SKM-1 (cell line): ENCODE measurements at regions not wholly inside any gene's neighbourhood (a gene's known extent, or its start where the extent isn't known, plus 50 kb on each side); places are given as distances from the start of the nearest gene placed in this dataset.

Experiments used
- DNase-seq: peaks from one replicate; lab custom pipeline; 2025; ENCODE audit not compliant: unreplicated experiment; lab: John Stamatoyannopoulos, UW

DNA sequence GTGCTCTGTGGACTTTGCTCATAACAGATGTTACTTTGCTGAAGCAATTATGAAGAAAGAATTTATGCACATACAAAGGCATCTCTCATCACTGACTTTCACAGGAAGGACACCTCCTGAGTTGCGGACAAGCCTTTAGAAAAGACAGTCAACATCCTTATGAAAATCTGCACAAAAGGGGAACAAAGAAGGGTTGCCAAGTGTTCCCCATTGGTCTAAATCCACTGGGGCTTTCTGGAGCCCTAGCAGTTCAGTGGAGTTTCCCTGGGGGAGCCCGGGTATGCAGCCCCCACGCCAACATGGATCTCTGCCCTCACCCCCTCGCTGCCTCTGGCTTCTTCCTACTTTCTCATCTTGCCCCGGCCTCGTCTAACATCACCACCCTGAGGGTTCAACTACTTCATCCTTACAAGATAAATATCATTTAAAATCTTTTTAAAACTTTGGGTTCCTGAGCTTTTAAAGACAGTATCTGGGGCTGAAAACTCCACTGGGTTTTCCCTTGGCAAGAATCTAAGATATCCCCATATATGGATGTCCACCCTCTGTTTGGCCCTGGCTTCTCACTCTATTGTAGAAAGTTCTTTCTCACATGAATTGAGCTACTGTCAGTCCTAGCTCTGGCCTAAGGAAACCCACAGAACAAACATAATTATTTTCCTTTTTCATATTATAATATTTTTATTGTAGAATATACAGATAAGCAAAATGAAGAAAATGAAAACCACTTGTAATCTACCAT lies 207.9 kb upstream of the RGMA start:
- no peak for DNase-seq

DNA sequence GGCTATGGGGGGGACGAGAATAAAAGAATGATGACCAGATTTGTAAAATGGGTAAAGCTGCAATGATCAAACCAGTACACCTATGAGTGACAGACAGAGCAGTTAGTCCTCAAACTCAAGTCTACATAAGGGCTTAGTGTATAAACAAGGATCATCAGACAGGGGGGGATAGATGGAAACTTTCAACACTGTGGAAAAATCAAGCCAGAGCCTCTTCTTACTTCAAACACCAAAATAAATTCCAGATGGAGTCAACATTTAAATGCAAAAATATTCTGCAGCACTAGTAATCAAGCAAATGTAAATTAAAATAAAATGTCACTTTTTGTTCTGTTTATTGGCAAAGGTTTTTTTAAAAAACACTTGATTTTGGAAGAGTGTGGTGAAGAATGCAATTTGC lies 205.9 kb upstream of the RGMA start:
- no peak for DNase-seq

DNA sequence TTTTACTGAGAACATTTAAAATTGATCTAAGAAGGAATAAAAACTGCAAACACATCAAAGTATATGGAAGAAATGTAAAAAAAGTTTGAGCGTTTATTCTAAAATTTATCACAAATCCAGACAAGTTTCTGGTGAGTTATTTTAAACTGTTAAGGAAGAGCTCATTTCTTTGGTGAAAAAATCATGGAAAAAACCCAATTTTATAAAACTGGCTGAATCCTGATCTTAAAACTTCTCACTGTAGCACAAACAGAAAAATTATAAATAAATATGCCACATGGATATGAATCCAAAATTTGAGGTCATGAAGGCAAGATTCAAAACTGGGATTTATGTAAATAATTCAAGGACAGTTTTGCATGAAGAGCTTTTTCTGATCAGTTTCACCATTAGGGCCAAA lies 205.1 kb upstream of the RGMA start:
- no peak for DNase-seq

DNA sequence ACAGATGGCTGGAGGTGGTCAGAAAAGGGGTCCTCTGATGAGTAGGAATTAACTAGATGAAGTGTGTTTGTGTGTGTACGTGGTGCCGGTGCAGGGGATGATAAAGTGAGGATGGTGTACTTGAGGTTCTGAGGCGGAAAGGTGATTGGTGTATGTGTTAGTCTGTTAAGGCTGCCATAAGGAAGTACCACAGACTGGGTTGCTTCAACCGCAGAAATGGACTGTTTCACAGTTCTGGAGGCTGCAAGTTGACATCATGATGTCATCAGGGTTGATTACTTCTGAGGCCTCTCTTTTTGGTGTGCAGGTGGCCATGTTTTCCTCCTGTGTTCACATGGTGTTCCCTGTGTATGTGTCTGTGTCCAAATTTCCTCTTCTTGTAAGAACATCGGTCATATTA lies 202.4 kb upstream of the RGMA start:
- DNase-seq: no peak

DNA sequence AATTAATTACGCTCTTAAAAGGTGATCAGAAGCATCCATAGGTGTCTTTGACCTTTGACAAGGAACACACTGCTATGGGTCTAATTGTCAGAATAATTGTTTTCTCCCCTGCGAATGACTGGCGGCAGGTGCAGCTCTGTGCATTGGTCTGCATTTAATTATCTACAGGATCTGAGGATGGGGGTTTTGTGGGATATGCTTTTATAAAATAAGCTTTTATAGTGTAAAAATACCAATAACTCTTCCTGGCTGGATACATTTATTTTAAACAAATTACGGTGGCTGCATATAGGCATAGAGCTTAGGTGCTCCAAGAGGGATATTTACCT lies 201.6 kb upstream of the RGMA start:
- DNase-seq: no peak

DNA sequence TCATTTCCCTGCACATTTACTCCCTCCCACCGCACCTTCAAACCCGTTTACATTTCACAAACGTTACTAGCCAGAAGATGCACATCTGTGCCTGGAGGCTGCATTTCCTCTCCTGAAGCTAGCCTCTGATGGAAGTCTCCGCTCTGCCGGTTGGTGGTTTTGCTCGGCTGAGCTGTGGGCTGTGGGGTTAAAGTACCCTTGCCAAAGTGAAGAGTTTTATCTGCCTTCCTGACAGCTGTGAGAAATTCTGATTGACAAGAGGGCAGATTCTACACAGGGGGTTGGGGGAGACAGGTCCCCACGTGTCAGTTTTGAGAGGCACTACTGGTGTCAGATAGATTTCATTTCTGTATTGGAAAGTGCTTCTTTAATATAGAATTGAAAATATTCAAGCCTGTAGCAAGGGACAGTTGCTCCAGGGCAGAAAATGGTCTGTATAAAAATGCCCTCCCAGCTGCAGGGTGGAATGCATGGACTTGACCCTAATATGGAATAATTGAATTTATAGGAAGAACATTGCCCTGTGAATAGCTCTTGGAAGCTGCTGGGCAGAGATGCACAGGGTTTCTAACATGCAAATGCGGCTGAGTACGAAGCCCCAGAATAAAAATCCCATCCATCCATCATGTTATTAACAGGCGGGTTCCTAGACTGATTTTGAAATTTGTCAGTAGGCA lies 201.1 kb upstream of the RGMA start:
- DNase-seq: no peak

DNA sequence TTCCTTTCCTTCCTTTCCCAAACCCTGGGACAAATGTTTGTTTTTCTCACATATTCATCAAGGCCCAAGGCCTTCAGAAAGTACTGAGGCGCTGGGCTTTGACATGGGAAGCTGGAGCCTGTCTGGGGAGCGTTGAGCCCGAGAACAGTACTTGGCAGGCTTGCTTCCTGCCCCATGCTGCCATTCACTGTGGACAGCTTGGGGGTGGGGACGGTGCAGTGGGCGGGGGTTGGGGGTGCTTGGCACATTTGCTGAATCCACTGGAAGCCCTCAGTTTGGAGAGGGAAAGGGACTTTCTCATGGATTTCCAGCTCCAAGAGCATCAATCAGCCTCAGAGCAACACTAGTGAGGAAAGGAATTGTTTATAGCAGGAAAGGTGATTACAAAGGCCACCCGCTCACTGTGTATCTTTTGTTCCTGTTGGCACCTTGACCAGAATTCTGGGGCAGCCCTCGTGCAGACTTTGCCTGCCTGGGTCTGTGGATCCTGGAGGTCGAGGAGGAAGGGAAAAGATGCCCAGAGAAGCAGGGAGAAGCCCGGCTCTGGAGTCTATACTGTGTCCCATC lies 199.8 kb upstream of the RGMA start:
- DNase-seq: no peak

DNA sequence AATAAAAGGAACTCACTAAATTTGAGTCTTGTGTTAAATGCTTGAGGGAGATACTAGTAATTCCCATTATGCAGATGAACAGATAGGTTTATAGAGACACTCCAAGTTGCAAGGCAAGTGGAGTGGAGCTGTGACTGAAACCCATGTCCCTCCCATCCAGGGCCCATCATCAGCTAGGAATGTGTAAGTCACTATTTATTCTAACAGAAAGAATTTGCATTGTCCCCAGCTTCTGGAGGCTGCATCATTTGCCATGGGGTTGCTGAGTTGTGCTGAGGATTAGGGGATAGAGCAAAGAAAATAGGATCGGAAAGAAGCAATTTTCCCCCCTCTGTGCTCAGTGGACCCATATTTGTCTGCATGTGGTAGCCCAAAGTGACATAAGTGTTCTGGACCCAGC lies 197.4 kb upstream of the RGMA start:
- no peak for DNase-seq

DNA sequence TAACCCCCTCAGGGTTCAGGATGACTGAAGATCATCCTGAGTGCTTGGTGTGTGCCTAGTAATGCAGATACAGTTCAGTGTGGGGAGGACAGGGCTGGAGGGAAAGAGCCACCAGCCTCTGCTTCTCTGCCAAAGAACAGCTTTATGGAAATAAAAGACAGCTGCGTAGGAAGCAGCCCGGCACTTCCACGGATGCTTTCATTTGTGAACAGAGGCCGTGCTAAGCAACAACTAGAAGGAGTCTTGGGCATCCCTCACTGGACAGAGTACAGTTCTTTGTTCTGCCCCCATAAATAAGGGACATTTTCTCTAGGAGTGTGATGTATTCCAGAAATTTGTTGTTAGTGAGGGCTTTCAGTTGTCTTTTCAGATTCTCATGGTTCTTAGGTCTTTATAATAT lies 194.8 kb upstream of the RGMA start:
- DNase-seq: no peak

DNA sequence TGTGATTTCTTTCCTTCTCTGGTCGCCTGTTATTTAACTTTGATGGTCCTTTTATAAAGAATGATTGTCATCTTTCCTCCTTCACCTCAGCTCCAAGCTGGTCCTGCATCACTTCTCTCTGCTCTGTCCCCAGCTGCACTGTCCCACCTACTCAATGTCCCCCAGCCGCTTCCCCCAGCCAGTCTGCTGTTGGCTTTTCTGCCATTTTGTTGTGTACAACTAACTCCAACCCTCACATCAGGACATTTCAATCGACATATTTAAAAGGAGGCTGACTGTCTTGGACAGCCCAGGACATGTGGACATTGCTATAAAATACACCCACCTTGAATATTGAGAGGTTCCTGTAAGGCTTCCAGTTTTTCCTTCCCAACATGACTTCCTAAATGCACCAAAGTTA lies 193.8 kb upstream of the RGMA start:
- DNase-seq: no peak

DNA sequence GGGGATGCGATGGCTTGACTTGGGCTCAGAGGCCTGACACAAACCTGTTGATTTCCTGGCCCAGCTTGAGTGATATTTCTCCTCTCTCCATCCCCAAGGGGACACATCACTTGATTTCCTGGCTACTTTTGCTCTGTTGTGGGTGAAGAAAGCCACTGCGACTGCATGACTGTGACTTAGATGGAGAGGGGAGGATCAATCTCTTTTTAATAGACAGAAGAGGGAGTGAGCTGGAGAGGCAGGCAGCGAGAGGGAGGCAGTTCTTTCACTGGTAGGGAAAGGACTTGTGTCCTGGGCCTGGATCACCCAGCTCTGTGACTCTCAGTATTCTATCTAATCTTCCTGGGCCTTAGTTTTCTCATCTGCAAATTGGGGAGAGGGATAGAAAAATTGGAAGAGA lies 189.8 kb upstream of the RGMA start:
- DNase-seq: no peak

DNA sequence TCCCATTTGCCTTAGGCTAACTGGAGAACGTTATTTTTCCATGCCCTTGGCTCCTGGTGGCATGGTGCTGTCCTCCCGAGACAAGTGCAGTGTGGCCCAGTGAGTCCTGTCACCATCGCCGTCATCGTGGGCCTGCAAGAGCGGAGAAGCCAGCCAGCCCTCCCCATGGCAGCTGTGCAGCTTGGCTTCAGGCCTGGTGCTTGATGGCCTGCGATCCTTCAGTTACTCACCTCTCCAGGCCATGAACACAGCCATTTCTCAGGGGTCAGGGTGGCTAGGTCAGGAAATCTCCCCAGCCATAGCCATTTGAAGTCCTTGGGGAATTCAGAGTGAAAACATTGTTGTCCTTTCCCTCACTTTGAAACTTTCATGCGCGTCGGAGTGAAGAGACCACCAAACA lies 189.0 kb upstream of the RGMA start:
- no peak for DNase-seq

DNA sequence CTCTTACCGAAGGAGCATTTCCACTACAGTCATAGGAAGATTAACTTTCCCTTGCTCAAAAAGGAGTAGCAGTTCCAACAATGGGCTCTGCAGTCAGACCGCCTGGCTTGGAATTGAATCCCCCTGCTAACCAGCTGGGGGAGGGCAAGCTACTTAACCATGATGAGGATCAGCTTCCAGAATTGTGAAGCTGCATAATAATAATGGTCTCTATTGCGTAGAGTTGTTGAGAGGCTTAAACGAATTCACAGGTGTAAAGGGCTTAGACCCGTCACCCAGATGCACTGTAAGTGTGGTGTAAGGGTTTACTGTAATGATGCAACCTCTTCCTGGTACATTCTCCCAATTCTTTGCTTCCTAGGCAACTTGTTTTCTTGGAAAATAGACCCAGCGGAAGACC lies 185.2 kb upstream of the RGMA start:
- DNase-seq: no peak

DNA sequence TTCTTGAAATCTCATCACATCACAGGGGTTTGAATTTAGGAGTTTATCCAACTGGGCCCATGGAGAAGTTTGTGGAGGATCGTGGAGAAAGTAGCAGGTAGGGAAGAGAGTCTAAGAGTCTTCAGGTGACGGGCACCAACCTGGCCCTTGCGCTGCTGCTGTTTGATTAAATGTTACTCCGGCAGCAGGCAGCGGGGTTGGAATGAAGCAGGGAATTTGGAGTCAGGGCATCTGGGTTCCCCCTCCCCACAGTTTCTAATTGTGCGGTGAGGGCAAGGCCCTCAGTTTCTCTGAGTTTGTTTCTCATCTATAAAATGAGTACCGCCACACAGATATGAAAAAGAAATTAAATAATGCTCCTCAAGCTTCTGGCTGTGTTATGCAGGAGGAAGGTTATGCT lies 182.9 kb upstream of the RGMA start:
- no peak for DNase-seq

DNA sequence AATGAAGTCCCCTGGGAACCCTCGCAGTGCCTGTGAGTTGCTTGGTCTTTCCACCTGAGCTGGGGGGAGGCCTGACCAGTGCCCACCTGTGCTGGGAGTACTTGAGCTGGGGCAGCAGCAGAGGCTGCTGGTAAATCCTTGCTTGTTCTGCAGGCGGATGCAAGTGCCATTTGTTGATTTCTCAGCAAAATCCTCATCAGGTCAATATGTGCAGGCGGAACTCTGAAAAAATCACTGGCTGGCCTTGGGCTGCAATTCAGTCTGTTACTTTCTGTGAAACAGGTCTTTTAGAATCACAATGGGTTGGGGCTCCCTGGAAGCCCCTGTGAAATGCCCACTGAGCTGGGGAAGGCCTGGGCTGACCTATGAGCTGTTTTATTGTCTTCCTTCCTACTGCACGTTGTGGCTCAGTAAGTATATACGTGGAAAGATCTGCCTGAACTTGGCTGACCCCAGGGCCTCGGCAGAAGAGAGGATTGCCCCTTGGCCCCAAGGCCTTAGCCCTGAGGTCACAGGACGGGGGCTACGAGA lies 182.0 kb upstream of the RGMA start:
- DNase-seq: no peak

DNA sequence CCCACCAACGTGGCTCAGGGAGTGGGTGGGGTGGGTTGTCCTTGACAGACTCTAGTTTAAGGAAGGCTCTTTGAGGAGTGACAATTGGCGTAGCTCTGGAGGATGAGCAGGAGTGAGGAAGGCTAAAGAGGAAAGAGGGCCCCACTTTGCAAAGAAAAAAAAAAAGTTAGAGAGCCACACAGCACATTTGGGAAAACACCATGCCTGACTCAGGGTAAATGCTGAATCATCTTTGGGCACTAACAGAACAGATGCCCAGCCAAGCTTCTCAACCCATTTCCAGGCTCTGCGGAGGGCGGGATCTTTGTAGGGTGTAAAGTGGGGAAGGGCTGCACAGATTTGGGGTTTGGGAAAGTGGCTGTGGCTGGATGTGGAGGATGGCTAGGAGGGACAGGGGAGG lies 179.1 kb upstream of the RGMA start:
- DNase-seq: no peak

DNA sequence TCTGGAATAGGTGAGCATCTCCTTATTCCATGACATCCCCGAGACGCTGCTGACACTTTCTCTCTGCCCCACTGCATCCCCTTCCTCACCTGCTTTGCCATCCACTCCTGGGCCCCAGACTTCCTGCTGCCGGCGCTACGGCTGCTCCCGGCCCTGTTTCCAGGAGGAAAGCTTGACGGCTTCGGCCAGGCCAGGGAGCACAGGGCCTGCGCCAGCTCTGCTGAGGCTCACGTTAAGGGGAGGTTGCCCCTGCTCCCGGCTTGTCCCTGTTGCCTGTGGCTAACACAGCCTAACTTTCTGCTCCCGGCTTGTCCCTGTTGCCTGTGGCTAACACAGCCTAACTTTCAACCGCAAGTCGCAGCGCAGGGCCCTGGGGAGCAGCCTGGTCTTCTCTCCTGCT lies 177.3 kb upstream of the RGMA start:
- DNase-seq: no peak

DNA sequence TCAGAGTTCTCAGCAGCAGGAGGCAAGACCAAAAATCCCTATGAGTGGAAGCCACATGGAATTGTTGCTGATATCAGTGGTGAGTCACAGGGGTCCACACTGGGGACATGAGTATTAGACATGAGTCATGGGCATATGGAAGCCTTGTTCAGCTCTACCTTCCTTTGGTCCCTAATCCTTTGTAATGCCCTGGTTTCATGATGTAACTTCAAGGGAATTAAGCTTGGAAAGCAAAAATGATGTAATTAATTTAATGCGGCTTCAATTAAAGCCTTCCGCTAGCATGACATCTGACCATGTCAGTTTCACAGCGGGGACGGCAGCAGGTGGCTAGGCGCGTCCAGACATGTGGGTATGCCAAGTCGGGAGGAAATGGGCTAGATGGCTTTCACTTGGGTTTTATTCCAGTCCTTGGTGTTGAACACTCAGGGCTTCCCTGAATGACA lies 176.1 kb upstream of the RGMA start:
- no peak for DNase-seq

DNA sequence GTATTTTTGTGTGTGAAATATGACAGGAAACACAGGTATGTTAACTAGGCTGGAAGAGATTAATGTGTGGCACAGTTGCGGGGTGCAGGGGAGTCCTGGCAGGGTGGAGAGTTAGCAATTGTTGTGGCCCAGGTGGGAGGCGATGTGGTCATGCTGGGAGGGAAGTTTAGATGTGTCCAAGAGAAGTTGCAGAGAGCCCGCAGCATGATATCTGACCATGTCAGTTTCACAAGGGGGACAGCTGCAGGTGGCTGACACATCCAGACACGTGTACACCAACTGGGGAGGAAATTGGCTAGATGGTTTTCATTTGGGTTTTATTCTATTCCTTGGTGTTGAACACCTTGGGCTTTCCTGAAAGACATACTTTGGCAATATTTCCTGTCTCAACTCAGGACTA lies 172.8 kb upstream of the RGMA start:
- DNase-seq: no peak

DNA sequence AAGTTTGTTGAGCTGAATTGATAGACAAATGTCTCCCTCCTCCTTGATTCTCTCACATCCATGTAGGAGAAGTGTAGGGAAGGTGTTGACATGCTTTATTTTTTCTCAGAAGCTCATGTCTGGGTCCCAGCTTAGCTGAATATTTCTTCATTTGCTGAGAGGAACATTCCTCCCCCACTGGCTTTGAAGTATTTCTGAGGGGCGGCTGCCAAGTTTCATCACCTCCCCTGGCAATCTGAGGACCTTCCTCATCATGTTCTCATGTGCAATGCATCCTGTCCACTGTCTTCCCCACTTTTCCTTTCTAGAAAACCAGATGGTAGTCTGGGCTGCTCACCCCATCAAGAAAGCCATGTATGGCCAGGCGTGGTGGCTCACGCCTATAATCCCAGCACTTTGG lies 168.9 kb upstream of the RGMA start:
- no peak for DNase-seq

DNA sequence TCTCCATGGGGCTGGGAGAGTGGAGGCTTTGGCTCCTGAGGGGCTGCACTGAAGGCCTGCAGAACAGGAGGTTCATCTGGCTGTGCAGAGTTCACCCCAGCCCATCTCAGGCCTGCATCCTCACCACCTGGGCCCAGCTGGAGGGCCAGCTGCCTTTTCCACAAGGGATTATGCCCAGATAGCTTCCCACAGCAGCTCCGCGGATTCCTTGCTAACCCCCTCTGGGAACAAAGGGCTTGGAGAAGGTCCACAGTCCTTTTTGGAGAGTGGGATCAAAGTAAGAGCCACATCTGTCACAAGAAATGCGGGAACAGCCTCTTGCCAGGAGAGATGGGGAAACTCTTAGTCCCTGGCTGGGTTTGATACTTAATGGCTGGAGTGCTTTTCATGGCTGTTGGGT lies 164.7 kb upstream of the RGMA start:
- no peak for DNase-seq

DNA sequence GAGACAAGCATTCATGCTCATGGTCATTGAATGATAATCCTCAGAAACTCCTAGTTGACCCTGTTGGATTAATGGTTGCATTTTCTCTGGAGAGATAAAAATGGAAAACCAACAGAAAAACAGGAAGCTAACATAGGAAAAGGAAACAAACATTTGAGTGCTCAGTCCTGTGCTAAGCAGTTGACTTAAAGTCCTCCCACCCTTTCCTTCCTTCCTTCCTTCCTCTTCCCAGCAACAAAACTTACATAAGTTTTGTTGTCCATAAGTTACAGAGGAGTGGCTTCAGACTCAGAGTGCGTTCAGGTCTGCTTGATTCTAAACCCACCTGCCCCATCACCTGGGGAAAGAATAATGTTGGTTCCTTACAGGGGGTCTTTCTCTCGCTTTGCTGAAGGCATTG lies 163.8 kb upstream of the RGMA start:
- no peak for DNase-seq

DNA sequence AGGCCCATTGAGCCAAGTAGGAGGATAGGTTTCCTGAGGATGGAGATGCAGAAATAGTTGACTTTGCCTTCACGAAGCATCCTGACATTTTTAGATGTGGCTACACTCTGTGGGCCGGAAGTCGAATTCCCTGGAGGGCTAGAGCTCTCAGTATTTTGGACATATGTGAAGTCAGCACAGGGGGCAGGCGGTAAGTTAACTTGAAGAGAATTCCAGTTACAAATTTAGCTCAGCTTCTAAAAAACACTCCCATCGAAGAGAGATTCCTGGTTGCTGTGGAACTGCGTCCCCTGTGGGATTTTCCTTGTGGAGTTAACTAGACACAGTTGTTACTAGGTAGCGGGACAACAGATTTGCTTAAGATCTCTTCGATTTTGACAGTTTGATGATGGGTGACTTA lies 161.9 kb upstream of the RGMA start:
- DNase-seq: no peak
